ENCODE measurements at regions not wholly inside any gene's neighbourhood (a gene's known extent, or its start where the extent isn't known, plus 50 kb on each side); places are given as distances from the start of the nearest gene placed in this dataset.
A peak's percentile ranks its signal among the peaks of the same experiment; 100 is the strongest.

- no peaks in the 10 kb centered on the region for H3K36me3 ChIP-seq
- no peaks in the 10 kb centered on the region for H3K9me3 ChIP-seq
- no peak for TF ChIP-seq CTCF (IDR thresholded peaks at IDR 0.05)
- H3K4me3 ChIP-seq: no peak overlapping the region
- H3K27ac ChIP-seq: no peak overlapping the region
- H3K4me1 ChIP-seq: peaks cover 0 to 4% of the 10 kb centered on the region in 2 donors
- no peak for DNase-seq (ENCODE audit: low spot score in 2 of 2)
- H3K27me3 ChIP-seq: no peaks in the 10 kb centered on the region
- intact Hi-C loops (cut with DNase I): no loop called here
These were observed 55.6 kb upstream of the TPM1 start for GRCh38 chr15:62986948-62987347.

GRCh38 chr15:62988701-62989100 lies 53.8 kb upstream of the TPM1 start:
- no peak overlapping the region for H3K4me3 ChIP-seq
- no peak for TF ChIP-seq CTCF (IDR thresholded peaks at IDR 0.05)
- H3K27ac ChIP-seq: no peak overlapping the region
- no peak for DNase-seq (ENCODE audit: low spot score in 2 of 2)
- intact Hi-C loops (cut with DNase I): no loop called here
- no peaks in the 10 kb centered on the region for H3K27me3 ChIP-seq
- no peaks in the 10 kb centered on the region for H3K9me3 ChIP-seq
- peaks cover 0 to 4% of the 10 kb centered on the region in 2 donors for H3K4me1 ChIP-seq
- H3K36me3 ChIP-seq: no peaks in the 10 kb centered on the region

GRCh38 chr15:62989366-62990055 lies 53.0 kb upstream of the TPM1 start:
- intact Hi-C loops (cut with DNase I): loop anchor here (5.0 kb wide), 1 partner anchor 53 kb away; the partner anchor contains the start of gene TPM1
- H3K4me1 ChIP-seq: peaks cover 0 to 6% of the 10 kb centered on the region in 2 donors
- no peaks in the 10 kb centered on the region for H3K36me3 ChIP-seq
- H3K27me3 ChIP-seq: no peaks in the 10 kb centered on the region
- H3K4me3 ChIP-seq: no peak overlapping the region
- H3K27ac ChIP-seq: peak overlapping the region; percentile 35 to 60
- no peaks in the 10 kb centered on the region for H3K9me3 ChIP-seq
- no peak for TF ChIP-seq CTCF (IDR thresholded peaks at IDR 0.05)
- no peak for DNase-seq (ENCODE audit: low spot score in 2 of 2)

- Histone ChIP-seq H3K4me3 (no peak overlapping the region), H3K27me3 (no peaks in the 10 kb centered on the region), H3K36me3 (no peaks in the 10 kb centered on the region), H3K27ac (no peak overlapping the region), H3K9me3 (no peaks in the 10 kb centered on the region), H3K4me1 (peaks cover 0 to 16% of the 10 kb centered on the region in 2 donors)
- DNase-seq (ENCODE audit: low spot score in 2 of 2): no peak
- no peak for TF ChIP-seq CTCF (IDR thresholded peaks at IDR 0.05)
- intact Hi-C loops (cut with DNase I): loop anchor here (5.0 kb wide), 1 partner anchor 51 kb away; the partner anchor contains the start of gene TPM1
These were observed 50.8 kb upstream of the TPM1 start for GRCh38 chr15:62991698-62992097.

- TF ChIP-seq CTCF (IDR thresholded peaks at IDR 0.05): no peak
- Histone ChIP-seq H3K4me1 (peaks cover 0 to 16% of the 10 kb centered on the region in 2 donors), H3K4me3 (no peak overlapping the region), H3K27ac (no peak overlapping the region), H3K36me3 (no peaks in the 10 kb centered on the region), H3K27me3 (no peaks in the 10 kb centered on the region), H3K9me3 (no peaks in the 10 kb centered on the region)
- DNase-seq (ENCODE audit: low spot score in 2 of 2): no peak
- intact Hi-C loops (cut with DNase I): loop anchor here (5.0 kb wide), 1 partner anchor 50 kb away; the partner anchor contains the start of gene TPM1
These were observed 50.2 kb upstream of the TPM1 start for GRCh38 chr15:62992302-62992701.

Data from ascending aorta (tissue), 2 donors.